ENCODE measurements at regions not wholly inside any gene's neighbourhood (a gene's known extent, or its start where the extent isn't known, plus 50 kb on each side); places are given as distances from the start of the nearest gene placed in this dataset.

DNA sequence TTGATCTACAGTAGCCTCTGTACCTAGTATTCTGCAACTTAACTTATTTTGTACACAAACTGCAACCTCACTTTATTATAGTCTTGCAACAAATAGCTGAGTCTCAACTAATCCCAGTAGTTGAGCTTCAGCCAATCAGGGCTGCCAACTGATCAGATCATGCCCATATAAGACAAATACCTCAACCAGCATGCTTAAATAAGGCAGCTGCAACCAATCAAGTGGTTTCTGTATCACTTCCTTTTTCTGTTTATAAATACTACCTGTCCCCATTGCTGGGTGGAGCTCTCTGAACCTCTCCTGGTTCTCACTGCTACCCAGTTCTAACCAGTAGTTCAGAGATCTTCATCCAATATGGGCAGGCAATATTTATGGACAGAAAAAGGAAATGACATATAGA, 248.5 kb upstream of the FBXO33 start:
- no peak for TF ChIP-seq SIN3A (IDR thresholded peaks at IDR 0.05; ENCODE audit: borderline replicate concordance, insufficient read depth, low read length)
- TF ChIP-seq POLR2AphosphoS5 (IDR thresholded peaks at IDR 0.05; ENCODE audit: low read depth, low read length): no peak
- TF ChIP-seq, protein P1, sequence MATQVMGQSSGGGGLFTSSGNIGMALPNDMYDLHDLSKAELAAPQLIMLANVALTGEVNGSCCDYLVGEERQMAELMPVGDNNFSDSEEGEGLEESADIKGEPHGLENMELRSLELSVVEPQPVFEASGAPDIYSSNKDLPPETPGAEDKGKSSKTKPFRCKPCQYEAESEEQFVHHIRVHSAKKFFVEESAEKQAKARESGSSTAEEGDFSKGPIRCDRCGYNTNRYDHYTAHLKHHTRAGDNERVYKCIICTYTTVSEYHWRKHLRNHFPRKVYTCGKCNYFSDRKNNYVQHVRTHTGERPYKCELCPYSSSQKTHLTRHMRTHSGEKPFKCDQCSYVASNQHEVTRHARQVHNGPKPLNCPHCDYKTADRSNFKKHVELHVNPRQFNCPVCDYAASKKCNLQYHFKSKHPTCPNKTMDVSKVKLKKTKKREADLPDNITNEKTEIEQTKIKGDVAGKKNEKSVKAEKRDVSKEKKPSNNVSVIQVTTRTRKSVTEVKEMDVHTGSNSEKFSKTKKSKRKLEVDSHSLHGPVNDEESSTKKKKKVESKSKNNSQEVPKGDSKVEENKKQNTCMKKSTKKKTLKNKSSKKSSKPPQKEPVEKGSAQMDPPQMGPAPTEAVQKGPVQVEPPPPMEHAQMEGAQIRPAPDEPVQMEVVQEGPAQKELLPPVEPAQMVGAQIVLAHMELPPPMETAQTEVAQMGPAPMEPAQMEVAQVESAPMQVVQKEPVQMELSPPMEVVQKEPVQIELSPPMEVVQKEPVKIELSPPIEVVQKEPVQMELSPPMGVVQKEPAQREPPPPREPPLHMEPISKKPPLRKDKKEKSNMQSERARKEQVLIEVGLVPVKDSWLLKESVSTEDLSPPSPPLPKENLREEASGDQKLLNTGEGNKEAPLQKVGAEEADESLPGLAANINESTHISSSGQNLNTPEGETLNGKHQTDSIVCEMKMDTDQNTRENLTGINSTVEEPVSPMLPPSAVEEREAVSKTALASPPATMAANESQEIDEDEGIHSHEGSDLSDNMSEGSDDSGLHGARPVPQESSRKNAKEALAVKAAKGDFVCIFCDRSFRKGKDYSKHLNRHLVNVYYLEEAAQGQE (IDR thresholded peaks at IDR 0.05; ENCODE audit: insufficient read depth in 1 of 2, low read depth in 2 of 2, low read length in 2 of 2): no peak
- no peak for TF ChIP-seq FOXP2 (optimal IDR thresholded peaks at IDR 0.05; ENCODE audit: borderline replicate concordance, extremely low read depth, extremely low read length, insufficient read depth)
- TF ChIP-seq TAF1 (IDR thresholded peaks at IDR 0.05; ENCODE audit: borderline replicate concordance, insufficient read depth, low read length): no peak

DNA sequence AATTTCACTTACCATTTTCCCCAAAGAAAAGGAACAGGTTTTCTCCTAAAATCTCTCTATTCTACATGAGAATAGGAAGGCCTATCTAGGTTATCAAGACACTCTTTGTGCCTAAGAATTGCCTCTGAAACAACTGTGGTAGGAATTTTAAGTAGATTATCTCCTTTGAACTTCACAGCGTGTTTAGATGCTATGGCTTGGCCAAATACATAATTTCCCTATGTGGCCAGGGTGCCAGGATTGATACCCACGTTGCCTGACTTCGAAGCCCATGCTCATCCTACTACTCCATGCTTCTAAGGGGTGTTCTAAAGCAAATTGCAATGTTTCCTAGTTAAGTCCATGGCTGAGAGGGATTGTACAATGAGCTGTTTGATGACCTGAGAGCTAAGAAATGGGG, 241.5 kb upstream of the FBXO33 start:
- TF ChIP-seq TAF1 (IDR thresholded peaks at IDR 0.05; ENCODE audit: borderline replicate concordance, insufficient read depth, low read length): no peak
- no peak for TF ChIP-seq FOXP2 (optimal IDR thresholded peaks at IDR 0.05; ENCODE audit: borderline replicate concordance, extremely low read depth, extremely low read length, insufficient read depth)
- TF ChIP-seq SIN3A (IDR thresholded peaks at IDR 0.05; ENCODE audit: borderline replicate concordance, insufficient read depth, low read length): no peak
- TF ChIP-seq POLR2AphosphoS5 (IDR thresholded peaks at IDR 0.05; ENCODE audit: low read depth, low read length): no peak
- TF ChIP-seq, protein P1 (IDR thresholded peaks at IDR 0.05; ENCODE audit: insufficient read depth in 1 of 2, low read depth in 2 of 2, low read length in 2 of 2): no peak

DNA sequence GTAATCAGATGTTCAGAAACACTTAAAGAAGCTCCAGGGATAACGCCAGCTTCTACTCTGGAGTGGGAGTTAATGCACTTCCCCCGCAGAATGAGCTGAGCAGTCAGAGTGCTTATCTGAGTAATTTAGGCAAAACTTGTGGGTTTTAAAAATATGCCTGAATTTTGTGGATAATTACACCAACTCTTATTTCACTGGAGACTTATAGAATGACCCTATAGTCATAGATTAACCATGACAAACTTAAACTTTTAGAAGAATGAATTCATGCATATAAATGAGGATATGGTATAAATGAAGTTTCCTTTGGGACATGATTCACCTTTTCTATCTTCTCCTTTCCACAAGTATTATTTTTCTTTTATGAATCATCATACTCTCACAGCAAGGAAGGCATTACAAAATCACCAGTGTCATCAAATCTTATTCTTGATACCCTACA, 241.1 kb upstream of the FBXO33 start:
- TF ChIP-seq SIN3A (IDR thresholded peaks at IDR 0.05; ENCODE audit: borderline replicate concordance, insufficient read depth, low read length) (no peak), FOXP2 (optimal IDR thresholded peaks at IDR 0.05; ENCODE audit: borderline replicate concordance, extremely low read depth, extremely low read length, insufficient read depth) (no peak), TAF1 (IDR thresholded peaks at IDR 0.05; ENCODE audit: borderline replicate concordance, insufficient read depth, low read length) (no peak)
- TF ChIP-seq, protein P1 (IDR thresholded peaks at IDR 0.05; ENCODE audit: insufficient read depth in 1 of 2, low read depth in 2 of 2, low read length in 2 of 2): no peak

DNA sequence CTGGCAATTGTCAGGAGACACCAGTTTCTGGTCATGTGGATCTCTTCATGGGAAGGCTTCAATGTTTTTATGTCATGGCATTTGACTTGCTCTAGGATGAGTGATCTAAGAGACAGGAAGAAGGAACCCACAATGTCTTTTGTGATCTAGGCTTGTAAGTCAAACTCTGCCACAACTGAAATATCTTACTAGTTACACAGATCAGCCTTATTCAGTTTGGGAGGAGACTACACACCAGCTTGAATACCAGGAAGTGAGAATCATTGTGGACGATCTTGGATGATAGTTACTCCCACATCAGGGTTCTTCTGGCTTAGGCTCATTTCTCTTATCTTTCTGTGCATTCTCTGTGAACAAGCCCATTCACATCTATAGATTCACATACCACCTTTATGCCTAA, 236.2 kb upstream of the FBXO33 start:
- no peak for TF ChIP-seq TAF1 (IDR thresholded peaks at IDR 0.05; ENCODE audit: borderline replicate concordance, insufficient read depth, low read length)
- TF ChIP-seq, protein P1 (IDR thresholded peaks at IDR 0.05; ENCODE audit: insufficient read depth in 1 of 2, low read depth in 2 of 2, low read length in 2 of 2): no peak

DNA sequence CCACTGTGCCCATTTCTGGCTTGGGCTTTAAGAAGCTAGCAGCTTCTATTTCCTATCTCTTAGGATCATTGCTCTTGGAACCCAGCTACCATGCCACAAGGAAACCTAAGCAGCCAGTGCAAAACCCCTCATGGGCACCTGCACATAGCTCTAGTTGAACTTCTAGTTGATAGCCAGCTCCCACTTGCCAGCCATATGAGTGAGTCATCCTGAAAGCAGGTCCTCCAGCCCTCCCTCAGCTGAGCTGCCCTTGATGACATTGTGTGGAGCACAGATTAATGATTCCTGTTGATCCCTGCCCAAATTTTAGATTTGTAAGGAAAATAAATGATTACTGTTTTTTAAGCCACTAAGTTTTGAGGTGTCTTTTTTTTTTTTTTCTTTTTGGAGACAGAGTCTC, 234.2 kb upstream of the FBXO33 start:
- TF ChIP-seq SIN3A (IDR thresholded peaks at IDR 0.05; ENCODE audit: borderline replicate concordance, insufficient read depth, low read length): no peak
- TF ChIP-seq, protein P1 (IDR thresholded peaks at IDR 0.05; ENCODE audit: insufficient read depth in 1 of 2, low read depth in 2 of 2, low read length in 2 of 2): no peak
- TF ChIP-seq POLR2AphosphoS5 (IDR thresholded peaks at IDR 0.05; ENCODE audit: low read depth, low read length): no peak
- TF ChIP-seq TAF1 (IDR thresholded peaks at IDR 0.05; ENCODE audit: borderline replicate concordance, insufficient read depth, low read length): no peak
- no peak for TF ChIP-seq FOXP2 (optimal IDR thresholded peaks at IDR 0.05; ENCODE audit: borderline replicate concordance, extremely low read depth, extremely low read length, insufficient read depth)

Measured in PFSK-1 (cell line).